Glutamatergic neuron (in vitro differentiated cells): ENCODE measurements at regions not wholly inside any gene's neighbourhood (a gene's known extent, or its start where the extent isn't known, plus 50 kb on each side); places are given as distances from the start of the nearest gene placed in this dataset.

ENCODE experiments used
- DNase-seq: peaks from one replicate; pipeline ENCODE4 v3.0.0; 2022
- H3K27ac Mint-ChIP-seq: one replicate; pipeline ENCODE4 v1.8.0; 2020; ENCODE audit warnings: mild to moderate bottlenecking, mixed read lengths, inconsistent platforms; ENCODE audit not compliant: unreplicated experiment
- H3K27me3 Mint-ChIP-seq: one replicate; pipeline ENCODE4 v1.8.0; 2020; ENCODE audit warnings: mild to moderate bottlenecking, moderate library complexity, mixed read lengths, inconsistent platforms; ENCODE audit not compliant: unreplicated experiment
- H3K36me3 Mint-ChIP-seq: one replicate; pipeline ENCODE4 v1.8.0; 2020; ENCODE audit warnings: mild to moderate bottlenecking, mixed read lengths, inconsistent platforms; ENCODE audit not compliant: unreplicated experiment
- H3K4me1 Mint-ChIP-seq: one replicate; pipeline ENCODE4 v1.8.0; 2020; ENCODE audit warnings: mild to moderate bottlenecking, low read depth, mixed read lengths, inconsistent platforms; ENCODE audit not compliant: unreplicated experiment
- H3K4me3 Mint-ChIP-seq: one replicate; pipeline ENCODE4 v1.8.0; 2020; ENCODE audit warnings: mild to moderate bottlenecking, mixed read lengths, inconsistent platforms; ENCODE audit not compliant: unreplicated experiment
- H3K9me3 Mint-ChIP-seq: one replicate; pipeline ENCODE4 v1.8.0; 2020; ENCODE audit warnings: mild to moderate bottlenecking, moderate library complexity, mixed read lengths, inconsistent platforms; ENCODE audit not compliant: unreplicated experiment
- TF ChIP-seq, protein P1 (sequence below): fragments of 200-600 bp; sonication (generic); IDR thresholded peaks from one replicate; pipeline ENCODE4 v1.5.0; 2021; ENCODE audit not compliant: partially characterized antibody, unreplicated experiment

DNA sequence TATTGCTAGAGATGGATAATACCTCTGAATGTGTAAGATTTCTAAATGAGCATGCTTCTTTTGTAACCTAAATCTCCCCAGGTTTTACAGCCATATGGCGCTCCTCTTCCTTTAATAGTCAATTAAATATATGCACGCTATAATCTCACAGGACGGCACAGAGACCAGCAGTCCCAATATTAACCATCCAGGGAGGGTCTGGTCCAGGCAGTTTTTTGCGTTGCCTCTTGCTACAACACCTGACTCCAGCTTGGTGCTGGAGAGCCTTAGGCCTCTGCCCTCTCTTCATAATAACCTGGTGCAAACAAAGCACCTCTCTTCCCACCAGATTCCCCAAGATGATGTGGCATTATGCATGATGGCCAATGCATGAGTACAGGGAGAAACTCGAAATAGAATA is 183.4 kb downstream of the LY86 start:
- Mint-ChIP-seq H3K4me1 (no peaks in the 10 kb centered on the region), H3K27me3 (no peaks in the 10 kb centered on the region)

DNA sequence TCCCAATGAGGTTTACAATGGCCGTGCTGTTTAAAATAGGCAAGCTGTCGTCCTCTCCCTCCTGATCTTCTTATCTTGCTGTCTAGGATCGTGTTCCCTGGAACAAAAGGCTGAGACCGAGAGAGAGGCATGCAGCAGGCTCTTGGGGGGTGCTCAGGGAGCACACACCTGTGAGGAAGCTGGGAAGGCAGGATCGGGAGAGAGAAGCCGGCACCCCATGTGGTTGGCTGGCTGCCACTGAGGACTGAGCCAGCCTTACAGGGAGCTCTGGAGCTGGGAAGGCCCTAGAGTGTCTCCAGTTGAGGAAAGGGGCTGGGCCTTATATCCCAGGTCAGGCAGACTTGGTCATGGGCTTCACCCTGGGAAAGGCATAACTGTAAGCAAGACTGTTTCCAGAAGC is 184.2 kb downstream of the LY86 start:
- no peaks in the 10 kb centered on the region for H3K27me3 Mint-ChIP-seq
- no peak overlapping the region for H3K4me3 Mint-ChIP-seq
- H3K36me3 Mint-ChIP-seq, result peaks cover 4% of the 10 kb centered on the region
- no peak for DNase-seq
- no peak overlapping the region for H3K27ac Mint-ChIP-seq
- H3K4me1 Mint-ChIP-seq, result no peaks in the 10 kb centered on the region
- H3K9me3 Mint-ChIP-seq, result peaks cover 2% of the 10 kb centered on the region
- TF ChIP-seq, protein P1, sequence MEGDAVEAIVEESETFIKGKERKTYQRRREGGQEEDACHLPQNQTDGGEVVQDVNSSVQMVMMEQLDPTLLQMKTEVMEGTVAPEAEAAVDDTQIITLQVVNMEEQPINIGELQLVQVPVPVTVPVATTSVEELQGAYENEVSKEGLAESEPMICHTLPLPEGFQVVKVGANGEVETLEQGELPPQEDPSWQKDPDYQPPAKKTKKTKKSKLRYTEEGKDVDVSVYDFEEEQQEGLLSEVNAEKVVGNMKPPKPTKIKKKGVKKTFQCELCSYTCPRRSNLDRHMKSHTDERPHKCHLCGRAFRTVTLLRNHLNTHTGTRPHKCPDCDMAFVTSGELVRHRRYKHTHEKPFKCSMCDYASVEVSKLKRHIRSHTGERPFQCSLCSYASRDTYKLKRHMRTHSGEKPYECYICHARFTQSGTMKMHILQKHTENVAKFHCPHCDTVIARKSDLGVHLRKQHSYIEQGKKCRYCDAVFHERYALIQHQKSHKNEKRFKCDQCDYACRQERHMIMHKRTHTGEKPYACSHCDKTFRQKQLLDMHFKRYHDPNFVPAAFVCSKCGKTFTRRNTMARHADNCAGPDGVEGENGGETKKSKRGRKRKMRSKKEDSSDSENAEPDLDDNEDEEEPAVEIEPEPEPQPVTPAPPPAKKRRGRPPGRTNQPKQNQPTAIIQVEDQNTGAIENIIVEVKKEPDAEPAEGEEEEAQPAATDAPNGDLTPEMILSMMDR, result no peak

More for the DNA sequence above, 183.4 kb downstream of the LY86 start:
- TF ChIP-seq, protein P1, result no peak
- H3K36me3 Mint-ChIP-seq, result peaks cover 4% of the 10 kb centered on the region
- H3K4me3 Mint-ChIP-seq, result no peak overlapping the region
- H3K9me3 Mint-ChIP-seq, result peaks cover 2% of the 10 kb centered on the region
- no peak for DNase-seq
- no peak overlapping the region for H3K27ac Mint-ChIP-seq

DNA sequence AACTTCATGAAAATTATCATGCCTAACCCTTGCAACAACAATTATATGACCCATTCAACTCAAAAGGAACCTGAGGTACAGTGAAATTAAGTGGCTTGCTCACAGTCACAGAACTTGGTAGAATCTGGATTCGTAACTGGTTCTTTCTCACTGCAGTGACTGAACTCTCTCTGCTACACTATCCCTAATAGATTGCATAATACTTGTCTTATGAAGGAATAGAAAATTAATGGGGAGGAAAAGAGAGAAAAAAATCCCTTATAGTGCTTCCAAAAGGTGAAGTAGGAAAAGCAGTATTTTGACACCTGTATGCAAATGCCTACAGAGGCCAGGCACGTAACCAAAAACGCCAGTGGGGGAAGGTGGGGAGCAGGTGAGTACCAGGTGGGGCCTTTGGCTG is 186.6 kb downstream of the LY86 start:
- DNase-seq, result no peak
- Mint-ChIP-seq H3K4me3 (no peak overlapping the region), H3K36me3 (peaks cover 10% of the 10 kb centered on the region)

DNA sequence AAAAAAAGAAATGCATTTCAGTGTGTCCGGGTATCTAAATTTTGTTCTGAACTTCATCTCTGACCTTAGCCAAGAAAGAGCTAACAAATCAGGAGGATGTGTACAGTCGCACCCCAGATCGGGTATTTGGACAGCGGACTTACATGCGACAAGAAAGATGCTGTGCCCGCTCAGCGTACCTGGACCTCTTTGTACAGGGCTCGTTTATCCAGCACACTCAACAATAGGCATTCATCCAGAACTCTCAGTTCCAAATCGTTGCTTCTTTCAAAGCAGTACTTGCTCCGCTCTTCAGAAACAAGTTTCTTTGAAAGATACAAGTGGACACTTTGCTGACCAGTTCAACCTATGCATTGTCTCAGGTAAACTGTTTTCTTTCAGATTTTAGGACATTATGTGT is 191.7 kb downstream of the LY86 start:
- TF ChIP-seq, protein P1, result no peak
- DNase-seq, result no peak
- Mint-ChIP-seq H3K36me3 (peaks cover 6% of the 10 kb centered on the region), H3K9me3 (no peaks in the 10 kb centered on the region), H3K4me1 (no peaks in the 10 kb centered on the region), H3K27me3 (no peaks in the 10 kb centered on the region), H3K27ac (no peak overlapping the region), H3K4me3 (no peak overlapping the region)

More for the DNA sequence above, 186.6 kb downstream of the LY86 start:
- Mint-ChIP-seq H3K27me3 (no peaks in the 10 kb centered on the region), H3K9me3 (peaks cover 1% of the 10 kb centered on the region), H3K27ac (no peak overlapping the region), H3K4me1 (no peaks in the 10 kb centered on the region)
- TF ChIP-seq, protein P1, result no peak

DNA sequence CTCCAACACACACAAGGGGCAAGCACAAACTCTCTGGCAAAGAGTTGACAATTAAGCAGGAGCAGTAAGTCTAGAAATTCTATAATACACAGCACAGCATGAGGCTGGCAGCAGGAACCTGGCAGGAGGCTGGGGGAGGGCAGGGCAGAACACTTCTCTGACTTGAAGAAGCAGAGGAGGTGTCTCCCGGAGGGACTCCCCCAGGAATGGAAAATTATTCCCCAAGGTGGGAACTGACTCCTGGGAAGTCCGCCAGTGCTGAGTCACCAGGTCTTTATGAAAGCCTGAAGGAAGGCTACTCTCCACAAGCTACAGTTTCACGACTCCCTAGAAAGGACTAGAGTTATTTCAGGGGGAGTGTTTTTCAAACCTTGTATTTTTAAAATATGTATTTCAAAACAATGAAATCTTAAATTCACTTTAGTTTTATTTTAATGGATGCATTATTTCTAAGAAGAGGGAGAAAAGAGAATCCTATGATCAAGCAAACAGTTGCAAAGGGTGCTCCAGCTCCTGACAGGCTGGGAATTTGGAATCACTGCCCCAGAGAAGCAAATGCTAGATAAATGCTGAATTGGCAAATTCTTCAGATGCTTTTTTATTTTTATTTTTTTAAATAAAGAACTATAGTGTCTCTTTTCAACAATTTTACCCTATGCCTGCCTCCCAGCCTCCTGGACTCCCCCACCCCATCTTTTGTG is 192.8 kb downstream of the LY86 start:
- Mint-ChIP-seq H3K4me3 (no peak overlapping the region), H3K27me3 (no peaks in the 10 kb centered on the region), H3K36me3 (peaks cover 6% of the 10 kb centered on the region), H3K27ac (no peak overlapping the region), H3K9me3 (no peaks in the 10 kb centered on the region), H3K4me1 (no peaks in the 10 kb centered on the region)
- DNase-seq, result no peak
- TF ChIP-seq, protein P1, result no peak
